ENCODE measurements at regions not wholly inside any gene's neighbourhood (a gene's known extent, or its start where the extent isn't known, plus 50 kb on each side); places are given as distances from the start of the nearest gene placed in this dataset.

- peak; percentile 80 for TF ChIP-seq SNAPC4 (CRISPR knock-in tag; IDR thresholded peaks at IDR 0.05)
- TF ChIP-seq, protein P1, sequence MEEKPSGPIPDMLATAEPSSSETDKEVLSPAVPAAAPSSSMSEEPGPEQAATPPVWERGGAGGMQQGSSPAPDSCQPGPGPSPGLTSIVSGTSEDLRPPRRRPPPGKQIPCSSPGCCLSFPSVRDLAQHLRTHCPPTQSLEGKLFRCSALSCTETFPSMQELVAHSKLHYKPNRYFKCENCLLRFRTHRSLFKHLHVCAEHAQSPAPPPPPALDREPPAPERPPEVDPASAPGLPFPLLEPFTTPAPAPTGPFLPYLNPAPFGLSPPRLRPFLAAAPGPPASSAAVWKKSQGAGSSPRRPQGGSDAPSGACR (CRISPR knock-in tag; IDR thresholded peaks at IDR 0.05): no peak
- peak; percentile 81; the same call in 1 of the 2 replicates for TF ChIP-seq CBFB (CRISPR knock-in tag; IDR thresholded peaks at IDR 0.05)
- TF ChIP-seq, protein P2, sequence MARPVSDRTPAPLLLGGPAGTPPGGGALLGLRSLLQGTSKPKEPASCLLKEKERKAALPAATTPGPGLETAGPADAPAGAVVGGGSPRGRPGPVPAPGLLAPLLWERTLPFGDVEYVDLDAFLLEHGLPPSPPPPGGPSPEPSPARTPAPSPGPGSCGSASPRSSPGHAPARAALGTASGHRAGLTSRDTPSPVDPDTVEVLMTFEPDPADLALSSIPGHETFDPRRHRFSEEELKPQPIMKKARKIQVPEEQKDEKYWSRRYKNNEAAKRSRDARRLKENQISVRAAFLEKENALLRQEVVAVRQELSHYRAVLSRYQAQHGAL (CRISPR knock-in tag; IDR thresholded peaks at IDR 0.05; ENCODE audit: not compliant biosample characterization): no peak
- peak; percentile 44; the same call in 1 of the 2 replicates for TF ChIP-seq ZNF343 (CRISPR knock-in tag; IDR thresholded peaks at IDR 0.05)
- TF ChIP-seq, protein P3, sequence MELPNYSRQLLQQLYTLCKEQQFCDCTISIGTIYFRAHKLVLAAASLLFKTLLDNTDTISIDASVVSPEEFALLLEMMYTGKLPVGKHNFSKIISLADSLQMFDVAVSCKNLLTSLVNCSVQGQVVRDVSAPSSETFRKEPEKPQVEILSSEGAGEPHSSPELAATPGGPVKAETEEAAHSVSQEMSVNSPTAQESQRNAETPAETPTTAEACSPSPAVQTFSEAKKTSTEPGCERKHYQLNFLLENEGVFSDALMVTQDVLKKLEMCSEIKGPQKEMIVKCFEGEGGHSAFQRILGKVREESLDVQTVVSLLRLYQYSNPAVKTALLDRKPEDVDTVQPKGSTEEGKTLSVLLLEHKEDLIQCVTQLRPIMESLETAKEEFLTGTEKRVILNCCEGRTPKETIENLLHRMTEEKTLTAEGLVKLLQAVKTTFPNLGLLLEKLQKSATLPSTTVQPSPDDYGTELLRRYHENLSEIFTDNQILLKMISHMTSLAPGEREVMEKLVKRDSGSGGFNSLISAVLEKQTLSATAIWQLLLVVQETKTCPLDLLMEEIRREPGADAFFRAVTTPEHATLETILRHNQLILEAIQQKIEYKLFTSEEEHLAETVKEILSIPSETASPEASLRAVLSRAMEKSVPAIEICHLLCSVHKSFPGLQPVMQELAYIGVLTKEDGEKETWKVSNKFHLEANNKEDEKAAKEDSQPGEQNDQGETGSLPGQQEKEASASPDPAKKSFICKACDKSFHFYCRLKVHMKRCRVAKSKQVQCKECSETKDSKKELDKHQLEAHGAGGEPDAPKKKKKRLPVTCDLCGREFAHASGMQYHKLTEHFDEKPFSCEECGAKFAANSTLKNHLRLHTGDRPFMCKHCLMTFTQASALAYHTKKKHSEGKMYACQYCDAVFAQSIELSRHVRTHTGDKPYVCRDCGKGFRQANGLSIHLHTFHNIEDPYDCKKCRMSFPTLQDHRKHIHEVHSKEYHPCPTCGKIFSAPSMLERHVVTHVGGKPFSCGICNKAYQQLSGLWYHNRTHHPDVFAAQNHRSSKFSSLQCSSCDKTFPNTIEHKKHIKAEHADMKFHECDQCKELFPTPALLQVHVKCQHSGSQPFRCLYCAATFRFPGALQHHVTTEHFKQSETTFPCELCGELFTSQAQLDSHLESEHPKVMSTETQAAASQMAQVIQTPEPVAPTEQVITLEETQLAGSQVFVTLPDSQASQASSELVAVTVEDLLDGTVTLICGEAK (IDR thresholded peaks at IDR 0.05): no peak
- TF ChIP-seq, protein P3 (CRISPR knock-in tag; IDR thresholded peaks at IDR 0.05): no peak
- peak; percentile 30; the same call in 1 of the 2 replicates for TF ChIP-seq AHR (CRISPR knock-in tag; IDR thresholded peaks at IDR 0.05)
- TF ChIP-seq CAMTA2 (CRISPR knock-in tag; IDR thresholded peaks at IDR 0.05; ENCODE audit: borderline replicate concordance): 0 out of 2 replicates have a peak, but pooled peaks have one; percentile 58
- peak; percentile 30; the same call in 1 of the 2 replicates for TF ChIP-seq ZNF160 (CRISPR knock-in tag; IDR thresholded peaks at IDR 0.05)
- peak; percentile 42; the same call in 1 of the 2 replicates for TF ChIP-seq FOXA1 (IDR thresholded peaks at IDR 0.05)
- TF ChIP-seq FOXA1 (CRISPR knock-in tag; IDR thresholded peaks at IDR 0.05): peak; percentile 91
- peak; percentile 60; the same call in 1 of the 2 replicates for TF ChIP-seq ZNF350 (CRISPR knock-in tag; IDR thresholded peaks at IDR 0.05; ENCODE audit: borderline replicate concordance, low read depth)
These were observed 171.2 kb upstream of the GLI2 start (continued) for GRCh38 chr2:120564213-120565094.
